Neuronal stem cell (in vitro differentiated cells): ENCODE measurements at regions not wholly inside any gene's neighbourhood (a gene's known extent, or its start where the extent isn't known, plus 50 kb on each side); places are given as distances from the start of the nearest gene placed in this dataset.

Experiments
- DNase-seq: peaks from one replicate; pipeline ENCODE4 v3.0.0-alpha.2; 2013; ENCODE audit warnings: low spot score
- H2AFZ ChIP-seq: one replicate; pipeline ENCODE4 v1.6.1; 2013; ENCODE audit warnings: mild to moderate bottlenecking, low read length, inconsistent platforms
- H2AK5ac ChIP-seq: 2 replicates; pipeline ENCODE4 v1.6.1; 2013; ENCODE audit warnings: low read depth, mild to moderate bottlenecking, inconsistent platforms, low read length, moderate library complexity, mixed read lengths
- H2BK120ac ChIP-seq: 2 replicates; pipeline ENCODE4 v1.6.1; 2013; ENCODE audit warnings: low read depth, mild to moderate bottlenecking, inconsistent platforms, low read length, moderate library complexity, mixed read lengths
- H2BK12ac ChIP-seq: one replicate; pipeline ENCODE4 v1.6.1; 2013; ENCODE audit warnings: low read length, inconsistent platforms
- H2BK15ac ChIP-seq: 2 replicates; pipeline ENCODE4 v1.6.1; 2013; ENCODE audit warnings: mild to moderate bottlenecking, low read length, inconsistent platforms, mixed read lengths
- H2BK5ac ChIP-seq: one replicate; pipeline ENCODE4 v1.6.1; 2013; ENCODE audit warnings: inconsistent platforms, mild to moderate bottlenecking, low read length, moderate library complexity
- H3K14ac ChIP-seq: one replicate; pipeline ENCODE4 v1.6.1; 2013; ENCODE audit warnings: low read length, inconsistent platforms
- H3K18ac ChIP-seq: 2 replicates; pipeline ENCODE4 v1.6.1; 2013; ENCODE audit warnings: low read length, inconsistent platforms
- H3K23ac ChIP-seq: 2 replicates; pipeline ENCODE4 v1.6.1; 2013; ENCODE audit warnings: low read depth, mild to moderate bottlenecking, mixed read lengths, low read length, inconsistent platforms; ENCODE audit not compliant: poor library complexity
- H3K27ac ChIP-seq: replicated peaks from 3 replicates; pipeline ENCODE4 v1.5.1; 2013; ENCODE audit warnings: low read length, inconsistent platforms
- H3K27me3 ChIP-seq, 3 experiments: 2 replicates each; pipeline ENCODE4 v1.6.1; 2013; ENCODE audit warnings: low read length in 3 of 3, mild to moderate bottlenecking in 2 of 3, inconsistent platforms in 1 of 3, low read depth in 1 of 3, mixed read lengths in 1 of 3, moderate library complexity in 1 of 3; ENCODE audit not compliant: control insufficient read depth in 3 of 3, insufficient read depth in 3 of 3
- H3K36me3 ChIP-seq, 2 donors: replicated peaks in 1 of 2; 2 replicates each; pipeline ENCODE4 v1.6.1; 2013; ENCODE audit warnings: low read length in 2 of 2; ENCODE audit not compliant: control insufficient read depth in 2 of 2, insufficient read depth in 2 of 2
- H3K4ac ChIP-seq: 2 replicates; pipeline ENCODE4 v1.6.1; 2013; ENCODE audit warnings: inconsistent platforms, mild to moderate bottlenecking, low read length, moderate library complexity
- H3K4me1 ChIP-seq, 2 donors: 1 replicate in 1 of 2; 2 replicates in 1 of 2; pipeline ENCODE4 v1.6.1; 2013; ENCODE audit warnings: low read length in 2 of 2, low read depth in 1 of 2; ENCODE audit not compliant: control insufficient read depth in 2 of 2, insufficient read depth in 1 of 2
- H3K4me2 ChIP-seq: one replicate; pipeline ENCODE4 v1.6.1; 2013; ENCODE audit warnings: mild to moderate bottlenecking, low read length, inconsistent platforms; ENCODE audit not compliant: insufficient read depth, poor library complexity, severe bottlenecking
- H3K4me3 ChIP-seq, 2 donors: 2 replicates each; pipeline ENCODE4 v1.5.1; 2013; ENCODE audit warnings: low read length in 2 of 2, mild to moderate bottlenecking in 2 of 2, inconsistent platforms in 1 of 2, moderate library complexity in 1 of 2
- H3K79me1 ChIP-seq: one replicate; pipeline ENCODE4 v1.6.1; 2013; ENCODE audit warnings: low read depth, mild to moderate bottlenecking, inconsistent platforms, low read length, moderate library complexity
- H3K9ac ChIP-seq: one replicate; pipeline ENCODE4 v1.6.1; 2013; ENCODE audit warnings: mild to moderate bottlenecking, low read depth, low read length, inconsistent platforms; ENCODE audit not compliant: poor library complexity
- H3K9me3 ChIP-seq, 2 donors: replicated peaks in 1 of 2; 2 replicates each; pipeline versions ENCODE3 to v1.6.1; 2013; ENCODE audit warnings: low read length in 2 of 2, mild to moderate bottlenecking in 2 of 2, inconsistent platforms in 1 of 2, low read depth in 1 of 2, mixed read lengths in 1 of 2, moderate library complexity in 1 of 2; ENCODE audit not compliant: control insufficient read depth in 2 of 2, insufficient read depth in 1 of 2
- H4K8ac ChIP-seq: one replicate; pipeline ENCODE4 v1.6.1; 2013; ENCODE audit warnings: low read depth, mild to moderate bottlenecking, inconsistent platforms, low read length, moderate library complexity
- H4K91ac ChIP-seq: one replicate; pipeline ENCODE4 v1.6.1; 2013; ENCODE audit warnings: low read length, low read depth, mild to moderate bottlenecking, inconsistent platforms; ENCODE audit not compliant: poor library complexity
- WGBS, 2 donors: extraction: QIAGEN DNeasy Blood & Tissue Kit; methylation state at CpG; one replicate each; pipeline ENCODE4 v1.1.7; 2013; ENCODE audit warnings: missing lambda C conversion rate in 2 of 2, mixed read lengths in 1 of 2; ENCODE audit not compliant: insufficient read length in 2 of 2, insufficient replicate concordance in 1 of 2; ENCODE audit errors: extremely low coverage in 2 of 2; 5-methylcytosine and 5-hydroxymethylcytosine counted together

DNA sequence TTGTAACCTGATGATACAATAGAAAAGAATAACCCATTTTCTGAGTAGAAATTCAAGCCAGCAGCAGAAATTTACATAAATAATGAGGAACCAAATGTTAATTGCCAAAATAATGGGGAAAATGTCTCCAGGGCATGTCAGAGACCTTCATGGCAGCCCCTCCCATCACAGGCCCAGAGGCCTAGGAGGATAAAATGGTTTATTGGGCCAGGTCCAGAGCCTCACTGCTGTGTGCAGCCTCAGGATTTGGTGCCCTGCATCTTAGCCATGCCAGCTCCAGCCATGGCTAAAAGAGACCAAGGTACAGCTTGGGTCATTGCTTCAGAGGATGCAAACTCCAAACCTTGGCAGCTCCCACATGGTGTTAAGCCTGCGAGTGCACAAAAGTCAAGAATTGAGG lies 352.1 kb upstream of the MEIS2 start:
- Histone ChIP-seq H3K4ac (no peak overlapping the region), H3K27ac (no peak overlapping the region), H2AFZ (no peak overlapping the region), H3K79me1 (no peaks in the 10 kb centered on the region), H2BK12ac (no peak overlapping the region), H3K23ac (no peak overlapping the region), H3K4me1 (no peaks in the 10 kb centered on the region), H4K91ac (no peak overlapping the region), H3K9ac (no peak overlapping the region), H3K36me3 (no peaks in the 10 kb centered on the region), H2AK5ac (no peak overlapping the region), H2BK15ac (no peak overlapping the region), H3K9me3 (peaks cover 0 to 4% of the 10 kb centered on the region in 2 donors), H3K4me3 (no peak overlapping the region), H3K4me2 (no peak overlapping the region), H3K14ac (no peak overlapping the region), H4K8ac (no peak overlapping the region), H2BK120ac (no peak overlapping the region), H3K18ac (no peak overlapping the region), H2BK5ac (no peak overlapping the region), H3K27me3 (no peaks in the 10 kb centered on the region)
- no CpG with 5 or more reads among the region's 1 CpG for WGBS, 2 donors
- no peak for DNase-seq

DNA sequence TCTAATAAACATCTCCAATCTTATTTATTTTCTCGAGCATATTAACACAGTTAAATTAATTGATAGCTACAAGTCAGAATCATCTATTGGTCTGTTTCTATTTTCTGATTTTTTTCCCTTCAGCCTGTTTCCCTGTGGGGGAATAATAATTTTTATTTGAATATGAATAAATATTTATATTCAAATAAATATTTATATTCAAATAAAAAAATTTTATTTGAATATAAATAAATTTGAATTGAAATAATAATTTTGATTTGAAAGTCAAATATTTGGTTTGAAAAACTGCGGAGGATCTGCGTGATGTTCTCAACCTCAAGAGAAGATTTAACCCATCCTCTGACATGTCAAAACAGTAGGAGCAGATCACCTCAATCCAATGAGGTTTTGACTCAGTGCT lies 380.1 kb upstream of the MEIS2 start:
- Histone ChIP-seq H3K9me3 (no peaks in the 10 kb centered on the region), H2BK120ac (no peak overlapping the region)

DNA sequence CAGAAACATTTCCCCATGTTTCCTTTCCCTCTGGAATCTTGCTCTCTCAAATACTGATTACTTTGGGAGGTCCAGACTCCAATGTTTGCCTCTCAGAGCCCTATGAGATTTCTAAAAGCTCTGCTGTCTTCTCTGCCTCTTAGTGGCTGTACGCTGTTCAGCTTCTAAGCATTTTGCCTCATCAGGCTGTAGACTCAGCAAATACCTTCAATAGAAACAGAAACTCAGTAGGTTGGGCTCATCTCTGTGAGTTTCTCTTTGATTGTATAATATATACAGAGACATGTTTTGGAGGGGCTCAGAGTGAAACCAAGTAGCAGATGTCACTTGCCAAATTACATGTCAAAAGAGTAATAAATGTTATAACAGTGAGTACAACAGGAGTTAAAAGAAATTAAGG lies 380.8 kb upstream of the MEIS2 start:
- no peak overlapping the region for H3K27ac ChIP-seq
- no peak overlapping the region for H2BK120ac ChIP-seq
- H3K9ac ChIP-seq: no peak overlapping the region
- H2BK5ac ChIP-seq: no peak overlapping the region
- no peak overlapping the region for H2BK12ac ChIP-seq
- no CpG with 5 or more reads among the region's 1 CpG for WGBS, 2 donors
- H3K79me1 ChIP-seq: no peaks in the 10 kb centered on the region
- no peaks in the 10 kb centered on the region for H3K9me3 ChIP-seq
- H4K91ac ChIP-seq: no peak overlapping the region
- no peaks in the 10 kb centered on the region for H3K27me3 ChIP-seq
- H3K4me2 ChIP-seq: no peak overlapping the region
- no peak for DNase-seq
- H2AK5ac ChIP-seq: no peak overlapping the region
- H3K14ac ChIP-seq: no peak overlapping the region
- no peak overlapping the region for H3K4me3 ChIP-seq
- no peak overlapping the region for H4K8ac ChIP-seq
- no peak overlapping the region for H2AFZ ChIP-seq
- no peak overlapping the region for H3K18ac ChIP-seq
- no peaks in the 10 kb centered on the region for H3K4me1 ChIP-seq
- no peak overlapping the region for H3K23ac ChIP-seq
- H2BK15ac ChIP-seq: no peak overlapping the region
- H3K36me3 ChIP-seq: no peaks in the 10 kb centered on the region
- H3K4ac ChIP-seq: no peak overlapping the region

More for the DNA sequence above, 380.1 kb upstream of the MEIS2 start:
- Histone ChIP-seq H3K14ac (no peak overlapping the region), H3K4me1 (no peaks in the 10 kb centered on the region), H3K79me1 (no peaks in the 10 kb centered on the region), H4K91ac (no peak overlapping the region), H2BK5ac (no peak overlapping the region), H3K23ac (no peak overlapping the region), H3K9ac (no peak overlapping the region), H2AFZ (no peak overlapping the region), H3K36me3 (no peaks in the 10 kb centered on the region), H3K4me2 (no peak overlapping the region), H2BK15ac (no peak overlapping the region), H3K4me3 (no peak overlapping the region), H2BK12ac (no peak overlapping the region), H3K18ac (no peak overlapping the region), H3K27me3 (no peaks in the 10 kb centered on the region), H3K27ac (no peak overlapping the region), H2AK5ac (no peak overlapping the region), H4K8ac (no peak overlapping the region), H3K4ac (no peak overlapping the region)
- DNase-seq: no peak
- WGBS, 2 donors: no CpG with 5 or more reads among the region's 3 CpGs

DNA sequence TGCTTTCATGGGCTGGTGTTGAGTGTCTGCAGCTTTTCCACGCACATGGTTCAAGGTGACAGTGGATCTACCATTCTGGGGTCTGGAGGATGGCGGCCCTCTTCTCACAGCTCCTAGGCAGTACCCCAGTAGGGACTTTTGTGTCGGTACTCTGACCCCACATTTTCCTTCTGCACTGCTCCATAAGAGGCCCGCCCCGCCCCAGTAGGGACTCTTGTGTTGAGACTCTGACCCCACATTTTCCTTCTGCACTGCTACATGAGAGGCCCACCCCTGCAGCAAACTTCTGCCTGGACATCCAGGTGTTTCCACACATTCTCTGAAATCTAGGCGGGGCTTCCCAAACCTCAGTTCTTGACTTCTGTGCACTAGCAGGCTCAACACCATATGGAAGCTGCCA lies 383.4 kb upstream of the MEIS2 start:
- no peak overlapping the region for H3K27ac ChIP-seq
- no peaks in the 10 kb centered on the region for H3K27me3 ChIP-seq
- H3K14ac ChIP-seq: no peak overlapping the region
- WGBS, 2 donors: no CpG with 5 or more reads among the region's 6 CpGs
- H2AFZ ChIP-seq: no peak overlapping the region
- no peak overlapping the region for H3K4me3 ChIP-seq
- no peak overlapping the region for H3K23ac ChIP-seq
- no peak overlapping the region for H4K8ac ChIP-seq
- no peak overlapping the region for H3K4ac ChIP-seq
- H3K4me1 ChIP-seq: no peaks in the 10 kb centered on the region
- H2BK12ac ChIP-seq: no peak overlapping the region
- no peak for DNase-seq
- H2AK5ac ChIP-seq: no peak overlapping the region
- H3K4me2 ChIP-seq: no peak overlapping the region
- H3K18ac ChIP-seq: no peak overlapping the region
- H3K36me3 ChIP-seq: no peaks in the 10 kb centered on the region
- H2BK120ac ChIP-seq: no peak overlapping the region
- H3K9me3 ChIP-seq: no peaks in the 10 kb centered on the region
- no peak overlapping the region for H3K9ac ChIP-seq
- no peak overlapping the region for H4K91ac ChIP-seq
- no peaks in the 10 kb centered on the region for H3K79me1 ChIP-seq
- H2BK5ac ChIP-seq: no peak overlapping the region
- no peak overlapping the region for H2BK15ac ChIP-seq
